Keratinocyte (primary cell): ENCODE measurements at regions not wholly inside any gene's neighbourhood (a gene's known extent, or its start where the extent isn't known, plus 50 kb on each side); places are given as distances from the start of the nearest gene placed in this dataset.

Experiments
- CTCF ChIP-seq, 3 experiments: IDR thresholded peaks in 1 of 3; conservative IDR thresholded peaks in 1 of 3; optimal IDR thresholded peaks in 1 of 3; 2 replicates in 2 of 3; 3 replicates in 1 of 3; pipeline versions ENCODE3 to v1.5.1; 2011; ENCODE audit warnings: low read length in 3 of 3, mild to moderate bottlenecking in 3 of 3, moderate library complexity in 2 of 3, control low read depth in 1 of 3, inconsistent platforms in 1 of 3; ENCODE audit not compliant: insufficient read depth in 2 of 3; ENCODE audit errors: extremely low read depth in 1 of 3
- EZH2 ChIP-seq: IDR thresholded peaks from one replicate; pipeline ENCODE4 v1.6.1; 2012; ENCODE audit warnings: inconsistent platforms, mild to moderate bottlenecking, low read length, moderate library complexity

- no peak for TF ChIP-seq CTCF (optimal IDR thresholded peaks at IDR 0.05 in 1 of 3, IDR thresholded peaks at IDR 0.05 in 1 of 3, conservative IDR thresholded peaks at IDR 0.05 in 1 of 3; ENCODE audit: extremely low read depth in 1 of 3, insufficient read depth in 2 of 3, low read length in 3 of 3)
- TF ChIP-seq EZH2 = no peak
These were observed 67.3 kb upstream of the CCN6 start for GRCh38 chr6:111986651-111987050.
